ENCODE measurements at regions not wholly inside any gene's neighbourhood (a gene's known extent, or its start where the extent isn't known, plus 50 kb on each side); places are given as distances from the start of the nearest gene placed in this dataset.

GRCh38 chr21:24890021-24890420 is 717.3 kb downstream of the MRPL39 start:
- TF ChIP-seq EP300 (IDR thresholded peaks at IDR 0.05; ENCODE audit: low read depth): no peak
- TF ChIP-seq CTCF (IDR thresholded peaks at IDR 0.05): no peak

Measured in transverse colon (tissue), 3 donors.